HEK293 (cell line): ENCODE measurements at regions not wholly inside any gene's neighbourhood (a gene's known extent, or its start where the extent isn't known, plus 50 kb on each side); places are given as distances from the start of the nearest gene placed in this dataset.

Source experiments
- CTCF ChIA-PET: fragments of 350-600 bp; formaldehyde crosslinking; extraction: SDS; loops from one replicate; lab custom pipeline; 2021; ENCODE audit warnings: antibody characterized with exemption; lab: Yijun Ruan, JAX
- POLR2A ChIA-PET: fragments of 300-600 bp; formaldehyde crosslinking; extraction: SDS; loops from one replicate; lab custom pipeline; 2020; ENCODE audit warnings: antibody characterized with exemption, inconsistent platforms; lab: Yijun Ruan, JAX
- H3K27ac ChIP-seq: fragments of 200-500 bp; sonication (Bioruptor generic); 2 replicates; pipeline ENCODE4 v1.5.1; 2014; ENCODE audit warnings: low read depth, low read length, control low read depth, inconsistent platforms; ENCODE audit errors: extremely low read depth
- H3K36me3 ChIP-seq, 2 experiments: fragments of 200-500 bp in 1 of 2; sonication (Bioruptor generic) in 1 of 2; 1 replicate in 1 of 2; 2 replicates in 1 of 2; pipeline ENCODE4 v1.5.1; 2014 to 2017; ENCODE audit warnings: inconsistent platforms in 2 of 2, low read length in 2 of 2; ENCODE audit not compliant: control insufficient read depth in 2 of 2, insufficient read depth in 1 of 2
- H3K4me1 ChIP-seq: fragments of 200-500 bp; sonication (Bioruptor generic); 2 replicates; pipeline ENCODE4 v1.5.1; 2014; ENCODE audit warnings: mild to moderate bottlenecking, low read length, inconsistent platforms; ENCODE audit not compliant: control insufficient read depth, insufficient read depth
- H3K4me3 ChIP-seq: 2 replicates; pipeline ENCODE4 v1.5.1; 2011; ENCODE audit warnings: low read depth, mild to moderate bottlenecking, control low read depth, low read length, moderate library complexity
- H3K9me3 ChIP-seq: fragments of 200-500 bp; sonication (Bioruptor generic); 2 replicates; pipeline ENCODE4 v1.5.1; 2014; ENCODE audit warnings: low read depth, low read length, inconsistent platforms; ENCODE audit not compliant: control insufficient read depth, insufficient read depth
- GLI2 ChIP-seq: fragments of 450-650 bp; formaldehyde crosslinking; IDR thresholded peaks from 2 replicates; pipeline ENCODE4; 2017; ENCODE audit warnings: missing biosample characterization, missing genetic modification characterization, low read depth, borderline replicate concordance
- MEIS1 ChIP-seq: sonication (generic); formaldehyde crosslinking; IDR thresholded peaks from 2 replicates; pipeline ENCODE4 v1.8.1; 2022; ENCODE audit warnings: missing genetic modification reagents, mild to moderate bottlenecking, borderline replicate concordance
- SP3 ChIP-seq: fragments of 450-650 bp; formaldehyde crosslinking; IDR thresholded peaks from 2 replicates; pipeline ENCODE4 v1.5.1; 2016; ENCODE audit warnings: missing biosample characterization, missing genetic modification characterization
- ZBTB20 ChIP-seq: fragments of 450-650 bp; formaldehyde crosslinking; IDR thresholded peaks from 2 replicates; pipeline ENCODE4 v1.5.1; 2016; ENCODE audit warnings: missing biosample characterization, missing genetic modification characterization
- ZFHX2 ChIP-seq: fragments of 450-650 bp; formaldehyde crosslinking; conservative IDR thresholded peaks from 2 replicates; pipeline ENCODE4 v1.5.1; 2016; ENCODE audit warnings: missing biosample characterization, missing genetic modification characterization
- ZNF112 ChIP-seq: fragments of 450-650 bp; formaldehyde crosslinking; IDR thresholded peaks from 2 replicates; pipeline ENCODE4 v1.5.0; 2017; ENCODE audit warnings: missing biosample characterization, missing genetic modification characterization
- ZNF175 ChIP-seq: fragments of 450-650 bp; formaldehyde crosslinking; IDR thresholded peaks from 2 replicates; pipeline ENCODE4 v1.5.1; 2016; ENCODE audit warnings: missing biosample characterization, missing genetic modification characterization
- ZNF239 ChIP-seq: fragments of 450-650 bp; formaldehyde crosslinking; IDR thresholded peaks from 2 replicates; pipeline ENCODE4 v1.5.1; 2016; ENCODE audit warnings: missing biosample characterization, missing genetic modification characterization
- ZNF292 ChIP-seq: fragments of 450-650 bp; formaldehyde crosslinking; IDR thresholded peaks from 2 replicates; pipeline ENCODE4 v1.5.1; 2016; ENCODE audit warnings: low read depth, missing biosample characterization, missing genetic modification characterization, borderline replicate concordance
- ZNF394 ChIP-seq: fragments of 450-650 bp; formaldehyde crosslinking; IDR thresholded peaks from 2 replicates; pipeline ENCODE4 v1.5.1; 2016; ENCODE audit warnings: missing biosample characterization, missing genetic modification characterization, mild to moderate bottlenecking, moderate library complexity, borderline replicate concordance
- ZNF48 ChIP-seq: fragments of 450-650 bp; formaldehyde crosslinking; IDR thresholded peaks from 2 replicates; pipeline ENCODE4 v1.5.1; 2016; ENCODE audit warnings: missing biosample characterization, missing genetic modification characterization
- ZNF558 ChIP-seq: fragments of 450-650 bp; formaldehyde crosslinking; IDR thresholded peaks from 2 replicates; pipeline ENCODE4 v1.5.1; 2016; ENCODE audit warnings: missing biosample characterization, missing genetic modification characterization
- ZNF561 ChIP-seq: fragments of 450-650 bp; IDR thresholded peaks from 2 replicates; pipeline ENCODE4 v1.5.1; 2018; ENCODE audit warnings: missing biosample characterization, missing genetic modification characterization, borderline replicate concordance
- ZNF624 ChIP-seq: fragments of 450-650 bp; formaldehyde crosslinking; IDR thresholded peaks from 2 replicates; pipeline ENCODE4 v1.5.1; 2017; ENCODE audit warnings: missing biosample characterization, missing genetic modification characterization
- ZNF629 ChIP-seq: fragments of 450-650 bp; formaldehyde crosslinking; IDR thresholded peaks from 2 replicates; pipeline ENCODE4 v1.5.1; 2017; ENCODE audit warnings: missing biosample characterization, missing genetic modification characterization
- ZNF664 ChIP-seq: fragments of 450-650 bp; formaldehyde crosslinking; IDR thresholded peaks from 2 replicates; pipeline ENCODE4 v1.5.1; 2016; ENCODE audit warnings: missing biosample characterization, missing genetic modification characterization
- ZNF76 ChIP-seq: fragments of 450-650 bp; formaldehyde crosslinking; IDR thresholded peaks from 2 replicates; pipeline ENCODE4; 2016; ENCODE audit warnings: low read depth, missing biosample characterization, missing genetic modification characterization, borderline replicate concordance
- ZNF843 ChIP-seq: fragments of 450-650 bp; formaldehyde crosslinking; IDR thresholded peaks from 2 replicates; pipeline ENCODE4 v1.5.1; 2016; ENCODE audit warnings: missing biosample characterization, missing genetic modification characterization
- ZSCAN16 ChIP-seq: fragments of 450-650 bp; formaldehyde crosslinking; IDR thresholded peaks from 2 replicates; pipeline ENCODE4 v1.5.1; 2016; ENCODE audit warnings: missing biosample characterization, missing genetic modification characterization
- TF ChIP-seq, protein P1 (sequence below): fragments of 450-650 bp; formaldehyde crosslinking; IDR thresholded peaks from 2 replicates; pipeline ENCODE4 v1.5.1; 2016; ENCODE audit warnings: missing biosample characterization, missing genetic modification characterization
- TF ChIP-seq, protein P2 (sequence below): sonication (generic); formaldehyde crosslinking; IDR thresholded peaks from 2 replicates; pipeline ENCODE4 v1.8.1; 2022; ENCODE audit warnings: mild to moderate bottlenecking, moderate library complexity, missing genetic modification reagents
- TF ChIP-seq, protein P3 (sequence below): fragments of 450-650 bp; formaldehyde crosslinking; IDR thresholded peaks from 2 replicates; pipeline ENCODE4 v1.5.1; 2016; ENCODE audit warnings: missing biosample characterization, missing genetic modification characterization, low read depth

DNA sequence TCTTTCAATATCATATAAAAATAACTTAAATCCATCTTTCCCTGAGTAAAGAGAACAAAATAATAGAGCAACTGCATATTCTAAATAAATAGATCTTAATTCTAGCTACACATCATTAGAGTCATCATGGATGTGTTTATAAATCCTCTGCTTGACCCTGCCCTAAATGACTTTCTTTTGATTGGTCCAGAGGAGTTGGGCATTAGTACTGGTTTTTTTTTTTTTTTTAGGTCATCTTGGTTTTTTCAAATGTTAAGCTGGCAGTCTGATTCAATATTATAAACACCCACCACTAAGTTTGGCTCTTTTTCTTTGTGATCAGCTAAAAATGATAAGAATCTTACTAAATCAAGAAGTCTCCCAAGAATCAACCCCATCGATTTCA, 504.0 kb upstream of the CBLB start:
- no peak overlapping the region for H3K27ac ChIP-seq
- no peak overlapping the region for H3K4me3 ChIP-seq
- H3K36me3 ChIP-seq: no peaks in the 10 kb centered on the region
- H3K9me3 ChIP-seq: no peaks in the 10 kb centered on the region
- TF ChIP-seq, protein P1, sequence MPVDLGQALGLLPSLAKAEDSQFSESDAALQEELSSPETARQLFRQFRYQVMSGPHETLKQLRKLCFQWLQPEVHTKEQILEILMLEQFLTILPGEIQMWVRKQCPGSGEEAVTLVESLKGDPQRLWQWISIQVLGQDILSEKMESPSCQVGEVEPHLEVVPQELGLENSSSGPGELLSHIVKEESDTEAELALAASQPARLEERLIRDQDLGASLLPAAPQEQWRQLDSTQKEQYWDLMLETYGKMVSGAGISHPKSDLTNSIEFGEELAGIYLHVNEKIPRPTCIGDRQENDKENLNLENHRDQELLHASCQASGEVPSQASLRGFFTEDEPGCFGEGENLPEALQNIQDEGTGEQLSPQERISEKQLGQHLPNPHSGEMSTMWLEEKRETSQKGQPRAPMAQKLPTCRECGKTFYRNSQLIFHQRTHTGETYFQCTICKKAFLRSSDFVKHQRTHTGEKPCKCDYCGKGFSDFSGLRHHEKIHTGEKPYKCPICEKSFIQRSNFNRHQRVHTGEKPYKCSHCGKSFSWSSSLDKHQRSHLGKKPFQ (tag by site-specific recombination): no peak
- no peak for TF ChIP-seq ZFHX2 (tag by site-specific recombination)
- H3K4me1 ChIP-seq: no peaks in the 10 kb centered on the region
- ChIA-PET CTCF (no interaction called here), POLR2A (no interaction called here)

DNA sequence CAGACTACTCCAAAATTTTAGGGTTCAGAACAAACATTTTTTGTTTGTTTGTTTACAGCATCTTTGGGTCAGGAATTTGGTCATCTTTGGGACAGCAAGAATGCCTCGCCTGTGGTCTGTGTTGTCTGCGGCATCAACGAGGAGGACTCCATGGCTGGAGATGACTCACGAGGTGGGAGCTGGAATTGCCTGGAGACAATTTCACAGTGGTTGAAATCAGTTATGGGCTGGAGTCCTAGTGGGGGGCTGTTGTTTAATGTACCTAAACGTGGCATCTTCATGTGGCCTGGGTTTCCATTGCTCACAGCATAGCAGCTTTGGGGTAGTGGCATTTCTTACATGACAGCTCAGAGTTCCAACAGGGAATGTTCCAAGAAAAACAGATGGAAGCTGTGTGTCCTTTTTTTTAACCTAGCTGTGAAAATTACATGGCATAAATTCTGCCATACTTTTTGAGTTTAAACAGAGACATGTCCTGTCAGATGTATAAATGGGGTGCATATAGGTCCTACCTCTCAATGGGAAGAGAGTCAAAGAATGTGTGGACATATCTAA, 507.3 kb upstream of the CBLB start:
- POLR2A ChIA-PET: no interaction called here
- no peaks in the 10 kb centered on the region for H3K4me1 ChIP-seq
- TF ChIP-seq, protein P2, sequence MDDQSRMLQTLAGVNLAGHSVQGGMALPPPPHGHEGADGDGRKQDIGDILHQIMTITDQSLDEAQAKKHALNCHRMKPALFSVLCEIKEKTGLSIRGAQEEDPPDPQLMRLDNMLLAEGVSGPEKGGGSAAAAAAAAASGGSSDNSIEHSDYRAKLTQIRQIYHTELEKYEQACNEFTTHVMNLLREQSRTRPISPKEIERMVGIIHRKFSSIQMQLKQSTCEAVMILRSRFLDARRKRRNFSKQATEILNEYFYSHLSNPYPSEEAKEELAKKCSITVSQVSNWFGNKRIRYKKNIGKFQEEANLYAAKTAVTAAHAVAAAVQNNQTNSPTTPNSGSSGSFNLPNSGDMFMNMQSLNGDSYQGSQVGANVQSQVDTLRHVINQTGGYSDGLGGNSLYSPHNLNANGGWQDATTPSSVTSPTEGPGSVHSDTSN: no peak
- no peak for TF ChIP-seq SP3
- no peak for TF ChIP-seq ZNF624 (tag by site-specific recombination)
- no peak for TF ChIP-seq ZNF112
- no peak for TF ChIP-seq ZNF239 (tag by site-specific recombination)
- TF ChIP-seq ZNF175 (tag by site-specific recombination): no peak
- TF ChIP-seq ZNF558 (tag by site-specific recombination): no peak
- TF ChIP-seq ZNF561: no peak
- no peak for TF ChIP-seq ZNF394 (tag by site-specific recombination)
- TF ChIP-seq ZNF76 (tag by site-specific recombination): no peak
- no peak for TF ChIP-seq ZNF48 (tag by site-specific recombination)
- TF ChIP-seq, protein P3, sequence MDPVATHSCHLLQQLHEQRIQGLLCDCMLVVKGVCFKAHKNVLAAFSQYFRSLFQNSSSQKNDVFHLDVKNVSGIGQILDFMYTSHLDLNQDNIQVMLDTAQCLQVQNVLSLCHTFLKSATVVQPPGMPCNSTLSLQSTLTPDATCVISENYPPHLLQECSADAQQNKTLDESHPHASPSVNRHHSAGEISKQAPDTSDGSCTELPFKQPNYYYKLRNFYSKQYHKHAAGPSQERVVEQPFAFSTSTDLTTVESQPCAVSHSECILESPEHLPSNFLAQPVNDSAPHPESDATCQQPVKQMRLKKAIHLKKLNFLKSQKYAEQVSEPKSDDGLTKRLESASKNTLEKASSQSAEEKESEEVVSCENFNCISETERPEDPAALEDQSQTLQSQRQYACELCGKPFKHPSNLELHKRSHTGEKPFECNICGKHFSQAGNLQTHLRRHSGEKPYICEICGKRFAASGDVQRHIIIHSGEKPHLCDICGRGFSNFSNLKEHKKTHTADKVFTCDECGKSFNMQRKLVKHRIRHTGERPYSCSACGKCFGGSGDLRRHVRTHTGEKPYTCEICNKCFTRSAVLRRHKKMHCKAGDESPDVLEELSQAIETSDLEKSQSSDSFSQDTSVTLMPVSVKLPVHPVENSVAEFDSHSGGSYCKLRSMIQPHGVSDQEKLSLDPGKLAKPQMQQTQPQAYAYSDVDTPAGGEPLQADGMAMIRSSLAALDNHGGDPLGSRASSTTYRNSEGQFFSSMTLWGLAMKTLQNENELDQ (tag by site-specific recombination): no peak
- no peak for TF ChIP-seq ZNF629
- TF ChIP-seq ZNF292: no peak
- TF ChIP-seq ZNF664 (tag by site-specific recombination): no peak
- TF ChIP-seq ZSCAN16 (tag by site-specific recombination): no peak
- no peak for TF ChIP-seq GLI2 (tag by site-specific recombination)
- no peak for TF ChIP-seq ZNF843 (tag by site-specific recombination)
- no peak for TF ChIP-seq MEIS1 (CRISPR knock-in tag)
- no peak for TF ChIP-seq ZBTB20 (tag by site-specific recombination)
- H3K9me3 ChIP-seq: no peaks in the 10 kb centered on the region
- CTCF ChIA-PET: no interaction called here
- no peaks in the 10 kb centered on the region for H3K36me3 ChIP-seq
- no peak overlapping the region for H3K27ac ChIP-seq
- no peak overlapping the region for H3K4me3 ChIP-seq
